Suprapubic skin (tissue), 4 donors: ENCODE measurements at regions not wholly inside any gene's neighbourhood (a gene's known extent, or its start where the extent isn't known, plus 50 kb on each side); places are given as distances from the start of the nearest gene placed in this dataset.

Source experiments
- CTCF ChIP-seq, 2 donors: fragments of 200-600 bp in 1 of 2; fragments of 450-650 bp in 1 of 2; sonication (generic) in 1 of 2; IDR thresholded peaks; one replicate each; pipeline ENCODE4 v1.5.1; 2016 to 2019; ENCODE audit warnings: antibody characterized with exemption in 2 of 2, mild to moderate bottlenecking in 1 of 2, moderate library complexity in 1 of 2
- EP300 ChIP-seq: sonication (generic); formaldehyde crosslinking; IDR thresholded peaks from one replicate; pipeline ENCODE4 v1.6.1; 2017; ENCODE audit warnings: antibody characterized with exemption
- POLR2A ChIP-seq, 2 donors: fragments of 450-650 bp; IDR thresholded peaks; one replicate each; pipeline ENCODE4 v1.6.1; 2017; ENCODE audit warnings: antibody characterized with exemption in 2 of 2, mild to moderate bottlenecking in 2 of 2, moderate library complexity in 2 of 2
- POLR2AphosphoS5 ChIP-seq, 3 donors: sonication (generic); formaldehyde crosslinking; IDR thresholded peaks; one replicate each; pipeline ENCODE4 v1.6.1; 2017; ENCODE audit warnings: antibody characterized with exemption in 3 of 3

- TF ChIP-seq CTCF (IDR thresholded peaks at IDR 0.05) = no peak
- TF ChIP-seq POLR2A (IDR thresholded peaks at IDR 0.05) = no peak
- no peak for TF ChIP-seq POLR2AphosphoS5 (IDR thresholded peaks at IDR 0.05)
- no peak for TF ChIP-seq EP300
Observed at GRCh38 chr5:123285122-123286023, 137.8 kb downstream of the CEP120 start.
